Astrocyte (in vitro differentiated cells and primary cell): ENCODE measurements at regions not wholly inside any gene's neighbourhood (a gene's known extent, or its start where the extent isn't known, plus 50 kb on each side); places are given as distances from the start of the nearest gene placed in this dataset.

Experiments used
- DNase-seq: peaks from one replicate; pipeline ENCODE4 v3.0.0-alpha.2; 2010; ENCODE audit warnings: low read depth
- FAIRE-seq: peaks from 2 replicates; lab custom pipeline; 2011; peaks lifted over from hg19 to GRCh38; lab: Jason Lieb, UNC
- H2AFZ ChIP-seq: 2 replicates; pipeline ENCODE4 v1.6.0; 2012; ENCODE audit warnings: low read depth, low read length, inconsistent platforms
- H3K27ac ChIP-seq: 2 replicates; pipeline ENCODE4 v1.5.1; 2011; ENCODE audit warnings: low read depth, low read length, inconsistent platforms
- H3K27me3 ChIP-seq: 2 replicates; pipeline ENCODE4 v1.6.0; 2011; ENCODE audit warnings: low read length, inconsistent platforms; ENCODE audit not compliant: insufficient read depth
- H3K36me3 ChIP-seq: 2 replicates; pipeline ENCODE4 v1.5.1; 2011; ENCODE audit warnings: low read length, inconsistent platforms; ENCODE audit not compliant: insufficient read depth
- H3K4me1 ChIP-seq: 2 replicates; pipeline ENCODE4 v1.5.1; 2011; ENCODE audit warnings: low read length, inconsistent platforms; ENCODE audit not compliant: insufficient read depth
- H3K4me2 ChIP-seq: 2 replicates; pipeline ENCODE4 v1.6.0; 2012; ENCODE audit warnings: low read length, inconsistent platforms
- H3K4me3 ChIP-seq: 2 replicates; pipeline ENCODE4 v1.5.1; 2011; ENCODE audit warnings: low read depth, mild to moderate bottlenecking, low read length, inconsistent platforms; ENCODE audit not compliant: insufficient read depth
- H3K79me2 ChIP-seq: 2 replicates; pipeline ENCODE4 v1.6.0; 2012; ENCODE audit warnings: mild to moderate bottlenecking, low read length, inconsistent platforms; ENCODE audit not compliant: insufficient read depth
- H3K9ac ChIP-seq: 2 replicates; pipeline ENCODE4 v1.6.0; 2012; ENCODE audit warnings: mild to moderate bottlenecking, low read length, inconsistent platforms
- H3K9me3 ChIP-seq: 2 replicates; pipeline ENCODE4 v1.5.1; 2012; ENCODE audit warnings: low read depth, mild to moderate bottlenecking, low read length, inconsistent platforms; ENCODE audit not compliant: insufficient read depth
- H4K20me1 ChIP-seq: 2 replicates; pipeline ENCODE4 v1.6.0; 2012; ENCODE audit warnings: low read length, inconsistent platforms; ENCODE audit not compliant: insufficient read depth
- H3K27ac Mint-ChIP-seq: one replicate; pipeline ENCODE4 v1.8.0; 2021; ENCODE audit warnings: mild to moderate bottlenecking, mixed read lengths; ENCODE audit not compliant: unreplicated experiment
- H3K27me3 Mint-ChIP-seq: one replicate; pipeline ENCODE4 v1.8.0; 2021; ENCODE audit warnings: low read depth, mixed read lengths; ENCODE audit not compliant: unreplicated experiment
- H3K36me3 Mint-ChIP-seq: one replicate; pipeline ENCODE4 v1.8.0; 2021; ENCODE audit warnings: low read depth, mixed read lengths; ENCODE audit not compliant: unreplicated experiment
- H3K4me1 Mint-ChIP-seq: one replicate; pipeline ENCODE4 v1.8.0; 2021; ENCODE audit warnings: low read depth, mixed read lengths; ENCODE audit not compliant: unreplicated experiment
- H3K4me3 Mint-ChIP-seq: one replicate; pipeline ENCODE4 v1.8.0; 2021; ENCODE audit warnings: mild to moderate bottlenecking, moderate library complexity, mixed read lengths; ENCODE audit not compliant: unreplicated experiment
- H3K9me3 Mint-ChIP-seq: one replicate; pipeline ENCODE4 v1.8.0; 2021; ENCODE audit warnings: mild to moderate bottlenecking, mixed read lengths; ENCODE audit not compliant: unreplicated experiment
- CTCF ChIP-seq: IDR thresholded peaks from 2 replicates; pipeline ENCODE4 v1.5.1; 2011; ENCODE audit warnings: low read depth, mild to moderate bottlenecking, inconsistent platforms, low read length, moderate library complexity; ENCODE audit not compliant: insufficient read depth
- EZH2 ChIP-seq: IDR thresholded peaks from 2 replicates; pipeline ENCODE4 v1.6.1; 2012; ENCODE audit warnings: mild to moderate bottlenecking, low read length, inconsistent platforms; ENCODE audit not compliant: insufficient read depth

GRCh38 chr6:156016186-156016976 lies 560.7 kb upstream of the NOX3 start:
- Histone ChIP-seq H3K9ac (no peak overlapping the region), H3K4me1 (peaks cover 2% of the 10 kb centered on the region), H3K4me2 (no peak overlapping the region), H3K4me3 (no peak overlapping the region), H4K20me1 (no peaks in the 10 kb centered on the region), H3K27me3 (no peaks in the 10 kb centered on the region), H3K9me3 (peaks cover 4% of the 10 kb centered on the region), H2AFZ (no peak overlapping the region), H3K27ac (no peak overlapping the region), H3K36me3 (no peaks in the 10 kb centered on the region), H3K79me2 (no peaks in the 10 kb centered on the region)
- no peak for FAIRE-seq
- Mint-ChIP-seq H3K27me3 (no peaks in the 10 kb centered on the region), H3K9me3 (no peaks in the 10 kb centered on the region), H3K4me3 (no peak overlapping the region), H3K4me1 (peaks cover 51% of the 10 kb centered on the region), H3K36me3 (no peaks in the 10 kb centered on the region), H3K27ac (peak overlapping the region; percentile 70)
- TF ChIP-seq CTCF (no peak), EZH2 (no peak)
- DNase-seq, result no peak

DNA sequence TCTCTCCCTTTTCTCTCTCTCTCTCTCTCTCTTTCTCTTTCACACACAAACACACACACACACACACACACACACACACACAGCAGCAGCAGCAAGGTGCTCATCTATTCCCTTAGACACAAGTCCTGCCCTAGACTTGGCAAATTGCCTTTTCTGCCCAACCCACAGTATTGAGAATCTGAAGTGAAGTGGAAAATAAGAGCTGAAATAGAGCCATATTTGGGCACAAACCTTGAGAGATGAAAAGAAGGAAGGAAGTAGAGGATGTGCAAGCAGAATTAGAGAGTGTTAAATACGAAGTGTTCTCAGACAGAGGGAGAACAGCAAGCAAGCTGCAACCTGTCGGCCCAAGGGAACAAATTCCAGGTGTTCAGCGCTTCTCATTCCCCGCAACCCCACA lies 557.5 kb upstream of the NOX3 start:
- H3K27ac ChIP-seq, result no peak overlapping the region
- Mint-ChIP-seq H3K4me3 (no peak overlapping the region), H3K27me3 (no peaks in the 10 kb centered on the region), H3K27ac (peak overlapping the region; percentile 7), H3K9me3 (peaks cover 2% of the 10 kb centered on the region), H3K4me1 (peaks cover 36% of the 10 kb centered on the region), H3K36me3 (no peaks in the 10 kb centered on the region)
- no peaks in the 10 kb centered on the region for H3K79me2 ChIP-seq
- H3K4me3 ChIP-seq, result no peak overlapping the region
- no peaks in the 10 kb centered on the region for H3K4me1 ChIP-seq
- H4K20me1 ChIP-seq, result no peaks in the 10 kb centered on the region
- no peak for FAIRE-seq
- TF ChIP-seq CTCF (no peak), EZH2 (no peak)
- H2AFZ ChIP-seq, result no peak overlapping the region
- no peak for DNase-seq
- no peak overlapping the region for H3K9ac ChIP-seq
- no peaks in the 10 kb centered on the region for H3K27me3 ChIP-seq
- H3K4me2 ChIP-seq, result no peak overlapping the region
- peaks cover 4% of the 10 kb centered on the region for H3K9me3 ChIP-seq
- H3K36me3 ChIP-seq, result no peaks in the 10 kb centered on the region

- H3K27me3 ChIP-seq, result no peaks in the 10 kb centered on the region
- no peak overlapping the region for H3K27ac ChIP-seq
- H3K36me3 ChIP-seq, result no peaks in the 10 kb centered on the region
- no peak overlapping the region for H3K4me3 ChIP-seq
- no peaks in the 10 kb centered on the region for H3K79me2 ChIP-seq
- no peaks in the 10 kb centered on the region for H3K27me3 Mint-ChIP-seq
- H3K9me3 ChIP-seq, result no peaks in the 10 kb centered on the region
- no peaks in the 10 kb centered on the region for H4K20me1 ChIP-seq
- H3K9ac ChIP-seq, result no peak overlapping the region
- peaks cover 5% of the 10 kb centered on the region for H3K9me3 Mint-ChIP-seq
- H3K27ac Mint-ChIP-seq, result peak overlapping the region; percentile 7
- H3K4me1 Mint-ChIP-seq, result peaks cover 18% of the 10 kb centered on the region
- H2AFZ ChIP-seq, result no peak overlapping the region
- DNase-seq (peak; percentile 16), FAIRE-seq (no peak)
- TF ChIP-seq EZH2 (no peak), CTCF (no peak)
- H3K4me2 ChIP-seq, result no peak overlapping the region
- H3K36me3 Mint-ChIP-seq, result no peaks in the 10 kb centered on the region
- H3K4me3 Mint-ChIP-seq, result no peak overlapping the region
- H3K4me1 ChIP-seq, result no peaks in the 10 kb centered on the region
These were observed 554.0 kb upstream of the NOX3 start for GRCh38 chr6:156009656-156010055.
